ENCODE measurements at regions not wholly inside any gene's neighbourhood (a gene's known extent, or its start where the extent isn't known, plus 50 kb on each side); places are given as distances from the start of the nearest gene placed in this dataset.

DNA sequence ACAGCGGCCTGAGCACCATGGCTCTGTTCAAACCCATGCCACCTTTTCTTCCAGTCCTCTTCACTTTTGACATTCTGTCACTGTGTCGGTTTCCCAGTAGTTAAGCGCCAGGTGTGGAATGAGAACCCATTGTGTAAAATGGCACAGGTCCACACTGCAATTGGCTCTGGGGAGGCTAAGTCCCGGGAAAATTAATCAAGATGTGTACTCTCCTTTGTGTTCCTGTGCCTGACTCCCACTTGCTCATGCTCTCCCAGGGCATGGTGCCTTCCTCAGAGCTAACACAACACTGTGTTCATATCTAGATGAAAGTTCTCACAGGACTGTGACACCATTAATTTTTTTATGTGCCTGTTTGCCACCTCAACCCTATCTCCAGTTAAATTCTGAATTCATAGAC, 59.0 kb upstream of the BTG3 start:
- no peaks in the 10 kb centered on the region for H3K27me3 Mint-ChIP-seq (ENCODE audit: unreplicated experiment)

GRCh38 chr21:17668479-17669140, 55.9 kb upstream of the BTG3 start:
- Mint-ChIP-seq H3K27ac (ENCODE audit: unreplicated experiment) (no peak overlapping the region), H3K4me1 (ENCODE audit: unreplicated experiment) (peaks cover 12% of the 10 kb centered on the region), H3K9me3 (ENCODE audit: unreplicated experiment) (no peaks in the 10 kb centered on the region), H3K36me3 (ENCODE audit: low read depth, unreplicated experiment) (no peaks in the 10 kb centered on the region), H3K4me3 (ENCODE audit: unreplicated experiment) (no peak overlapping the region), H3K27me3 (ENCODE audit: unreplicated experiment) (no peaks in the 10 kb centered on the region)
- TF ChIP-seq, protein P1, sequence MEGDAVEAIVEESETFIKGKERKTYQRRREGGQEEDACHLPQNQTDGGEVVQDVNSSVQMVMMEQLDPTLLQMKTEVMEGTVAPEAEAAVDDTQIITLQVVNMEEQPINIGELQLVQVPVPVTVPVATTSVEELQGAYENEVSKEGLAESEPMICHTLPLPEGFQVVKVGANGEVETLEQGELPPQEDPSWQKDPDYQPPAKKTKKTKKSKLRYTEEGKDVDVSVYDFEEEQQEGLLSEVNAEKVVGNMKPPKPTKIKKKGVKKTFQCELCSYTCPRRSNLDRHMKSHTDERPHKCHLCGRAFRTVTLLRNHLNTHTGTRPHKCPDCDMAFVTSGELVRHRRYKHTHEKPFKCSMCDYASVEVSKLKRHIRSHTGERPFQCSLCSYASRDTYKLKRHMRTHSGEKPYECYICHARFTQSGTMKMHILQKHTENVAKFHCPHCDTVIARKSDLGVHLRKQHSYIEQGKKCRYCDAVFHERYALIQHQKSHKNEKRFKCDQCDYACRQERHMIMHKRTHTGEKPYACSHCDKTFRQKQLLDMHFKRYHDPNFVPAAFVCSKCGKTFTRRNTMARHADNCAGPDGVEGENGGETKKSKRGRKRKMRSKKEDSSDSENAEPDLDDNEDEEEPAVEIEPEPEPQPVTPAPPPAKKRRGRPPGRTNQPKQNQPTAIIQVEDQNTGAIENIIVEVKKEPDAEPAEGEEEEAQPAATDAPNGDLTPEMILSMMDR (IDR thresholded peaks at IDR 0.05; ENCODE audit: unreplicated experiment), result no peak
- no peak for DNase-seq (ENCODE audit: low spot score)

More for the DNA sequence above, 59.0 kb upstream of the BTG3 start:
- TF ChIP-seq, protein P1 (IDR thresholded peaks at IDR 0.05; ENCODE audit: unreplicated experiment), result no peak
- DNase-seq (ENCODE audit: low spot score), result no peak
- no peak overlapping the region for H3K27ac Mint-ChIP-seq (ENCODE audit: unreplicated experiment)
- H3K4me1 Mint-ChIP-seq (ENCODE audit: unreplicated experiment), result peaks cover 3% of the 10 kb centered on the region
- no peak overlapping the region for H3K4me3 Mint-ChIP-seq (ENCODE audit: unreplicated experiment)
- H3K9me3 Mint-ChIP-seq (ENCODE audit: unreplicated experiment), result no peaks in the 10 kb centered on the region
- H3K36me3 Mint-ChIP-seq (ENCODE audit: low read depth, unreplicated experiment), result no peaks in the 10 kb centered on the region

DNA sequence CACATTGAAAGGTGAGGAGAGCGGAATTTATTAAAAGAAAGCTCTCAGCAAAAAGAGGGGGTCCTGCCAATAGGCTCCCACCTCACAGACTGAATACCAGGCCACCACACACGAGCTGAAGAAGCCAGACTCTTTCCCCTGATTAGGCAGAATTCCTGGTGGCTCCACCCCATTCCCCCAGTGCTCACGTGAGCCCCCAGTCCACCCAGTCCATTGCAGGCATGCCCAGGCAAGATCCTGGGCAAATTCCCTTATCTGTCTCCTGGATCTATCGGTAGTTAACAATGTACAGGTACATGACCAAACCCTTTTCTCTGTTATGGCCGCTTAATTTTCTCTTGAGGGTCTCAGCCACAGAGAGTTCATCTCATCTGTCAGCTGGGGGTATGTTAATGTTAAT, 54.6 kb upstream of the BTG3 start:
- TF ChIP-seq, protein P1 (IDR thresholded peaks at IDR 0.05; ENCODE audit: unreplicated experiment), result no peak
- no peaks in the 10 kb centered on the region for H3K9me3 Mint-ChIP-seq (ENCODE audit: unreplicated experiment)
- H3K4me1 Mint-ChIP-seq (ENCODE audit: unreplicated experiment), result peaks cover 12% of the 10 kb centered on the region
- no peaks in the 10 kb centered on the region for H3K27me3 Mint-ChIP-seq (ENCODE audit: unreplicated experiment)
- H3K27ac Mint-ChIP-seq (ENCODE audit: unreplicated experiment), result peak overlapping the region; percentile 72
- H3K36me3 Mint-ChIP-seq (ENCODE audit: low read depth, unreplicated experiment), result no peaks in the 10 kb centered on the region
- no peak for DNase-seq (ENCODE audit: low spot score)
- H3K4me3 Mint-ChIP-seq (ENCODE audit: unreplicated experiment), result no peak overlapping the region

Measured in endothelial cell (in vitro differentiated cells).